GM23338 (cell line): ENCODE measurements at regions not wholly inside any gene's neighbourhood (a gene's known extent, or its start where the extent isn't known, plus 50 kb on each side); places are given as distances from the start of the nearest gene placed in this dataset.

Source experiments
- ATAC-seq: fragments of 200-7000 bp; cut with Tn5 transposase; 3 replicates; pipeline ENCODE4 v1.9.1; 2020
- DNase-seq: peaks from one replicate; pipeline ENCODE4 v3.0.0-alpha.2; 2015; ENCODE audit warnings: low spot score
- H2AFZ ChIP-seq: fragments of 200-600 bp; sonication (generic); 2 replicates; pipeline ENCODE4 v1.8.0; 2016; ENCODE audit warnings: antibody characterized with exemption, mild to moderate bottlenecking, moderate library complexity
- H3F3A ChIP-seq: fragments of 200-600 bp; sonication (generic); replicated peaks from 2 replicates; pipeline ENCODE4 v1.8.0; 2017; ENCODE audit warnings: antibody characterized with exemption, mixed run types, low read depth
- H3K27ac ChIP-seq: fragments of 200-600 bp; sonication (generic); 2 replicates; pipeline ENCODE4 v1.6.1; 2016; ENCODE audit warnings: low read depth
- H3K27me3 ChIP-seq: fragments of 200-600 bp; sonication (generic); 2 replicates; pipeline ENCODE4 v1.8.0; 2016; ENCODE audit warnings: mild to moderate bottlenecking, mixed run types, moderate library complexity; ENCODE audit not compliant: insufficient read depth
- H3K36me3 ChIP-seq: fragments of 200-600 bp; sonication (generic); 2 replicates; pipeline ENCODE4 v1.8.0; 2016; ENCODE audit warnings: mild to moderate bottlenecking; ENCODE audit not compliant: insufficient read depth
- H3K4me1 ChIP-seq: fragments of 200-600 bp; sonication (generic); 2 replicates; pipeline ENCODE4 v1.8.0; 2016; ENCODE audit warnings: mild to moderate bottlenecking, moderate library complexity; ENCODE audit not compliant: insufficient read depth
- H3K4me2 ChIP-seq: fragments of 200-600 bp; sonication (generic); 2 replicates; pipeline ENCODE4 v1.7.1; 2017; ENCODE audit warnings: mixed run types
- H3K4me3 ChIP-seq: fragments of 200-600 bp; sonication (generic); 2 replicates; pipeline ENCODE4 v1.6.1; 2016; ENCODE audit warnings: mixed run types
- H3K79me2 ChIP-seq: fragments of 200-600 bp; sonication (generic); replicated peaks from 2 replicates; pipeline ENCODE4 v1.8.0; 2017; ENCODE audit warnings: mild to moderate bottlenecking; ENCODE audit not compliant: insufficient read depth
- H3K9me2 ChIP-seq: fragments of 200-600 bp; sonication (generic); 2 replicates; pipeline ENCODE4 v1.8.0; 2017; ENCODE audit not compliant: insufficient read depth
- H4K20me1 ChIP-seq: fragments of 200-600 bp; sonication (generic); replicated peaks from 2 replicates; pipeline ENCODE4 v1.8.0; 2017; ENCODE audit warnings: mild to moderate bottlenecking; ENCODE audit not compliant: insufficient read depth
- H3K27ac Mint-ChIP-seq: 2 replicates; pipeline ENCODE4 v1.8.0; 2020; ENCODE audit warnings: inconsistent platforms, mild to moderate bottlenecking, moderate library complexity, mixed read lengths
- H3K27me3 Mint-ChIP-seq: 3 replicates; pipeline ENCODE4 v1.8.0; 2022; ENCODE audit warnings: low read depth, mild to moderate bottlenecking, moderate library complexity, mixed read lengths, inconsistent platforms; ENCODE audit not compliant: insufficient read depth, poor library complexity
- H3K36me3 Mint-ChIP-seq: 3 replicates; pipeline ENCODE4 v1.8.0; 2021; ENCODE audit warnings: low read depth, mild to moderate bottlenecking, inconsistent platforms, moderate library complexity, mixed read lengths
- H3K4me1 Mint-ChIP-seq: 3 replicates; pipeline ENCODE4 v1.8.0; 2020; ENCODE audit warnings: mild to moderate bottlenecking, inconsistent platforms, mixed read lengths
- H3K4me3 Mint-ChIP-seq: 3 replicates; pipeline ENCODE4 v1.8.0; 2021; ENCODE audit warnings: moderate library complexity, mild to moderate bottlenecking, inconsistent platforms, mixed read lengths
- H3K9me3 Mint-ChIP-seq: 3 replicates; pipeline ENCODE4 v1.8.0; 2020; ENCODE audit warnings: moderate library complexity, mild to moderate bottlenecking, inconsistent platforms, mixed read lengths
- ETS1 ChIP-seq: IDR thresholded peaks from 2 replicates; pipeline ENCODE4 v1.6.1; 2016; ENCODE audit warnings: antibody characterized with exemption
- EZH2 ChIP-seq: fragments of 200-600 bp; sonication (generic); IDR thresholded peaks from one replicate; pipeline ENCODE4 v1.8.0; 2017; ENCODE audit warnings: antibody characterized with exemption, mild to moderate bottlenecking, low read depth; ENCODE audit not compliant: unreplicated experiment
- EZH2phosphoT487 ChIP-seq: fragments of 200-600 bp; sonication (generic); IDR thresholded peaks from one replicate; pipeline ENCODE4 v1.8.1; 2018; ENCODE audit warnings: antibody characterized with exemption; ENCODE audit not compliant: unreplicated experiment
- JUNB ChIP-seq: IDR thresholded peaks from one replicate; pipeline ENCODE4 v1.6.1; 2016; ENCODE audit warnings: antibody characterized with exemption; ENCODE audit not compliant: unreplicated experiment
- NANOG ChIP-seq: IDR thresholded peaks from 2 replicates; pipeline ENCODE4 v1.6.1; 2016; ENCODE audit warnings: antibody characterized with exemption, borderline replicate concordance
- REST ChIP-seq: IDR thresholded peaks from one replicate; pipeline ENCODE4 v1.6.1; 2018; ENCODE audit warnings: antibody characterized with exemption; ENCODE audit not compliant: unreplicated experiment
- ZNF114 ChIP-seq: fragments of 250-450 bp; sonication (Bioruptor Pico); IDR thresholded peaks from 2 replicates; pipeline ENCODE4 v1.5.0; 2020; ENCODE audit warnings: mild to moderate bottlenecking, moderate library complexity
- ZNF331 ChIP-seq: fragments of 250-450 bp; sonication (Bioruptor Pico); IDR thresholded peaks from 2 replicates; pipeline ENCODE4 v1.5.0; 2020; ENCODE audit warnings: low read depth, mild to moderate bottlenecking, moderate library complexity
- TF ChIP-seq, protein P1 (sequence below): fragments of 250-450 bp; sonication (Bioruptor Pico); IDR thresholded peaks from 2 replicates; pipeline ENCODE4 v1.5.0; 2020; ENCODE audit warnings: mild to moderate bottlenecking, moderate library complexity

DNA sequence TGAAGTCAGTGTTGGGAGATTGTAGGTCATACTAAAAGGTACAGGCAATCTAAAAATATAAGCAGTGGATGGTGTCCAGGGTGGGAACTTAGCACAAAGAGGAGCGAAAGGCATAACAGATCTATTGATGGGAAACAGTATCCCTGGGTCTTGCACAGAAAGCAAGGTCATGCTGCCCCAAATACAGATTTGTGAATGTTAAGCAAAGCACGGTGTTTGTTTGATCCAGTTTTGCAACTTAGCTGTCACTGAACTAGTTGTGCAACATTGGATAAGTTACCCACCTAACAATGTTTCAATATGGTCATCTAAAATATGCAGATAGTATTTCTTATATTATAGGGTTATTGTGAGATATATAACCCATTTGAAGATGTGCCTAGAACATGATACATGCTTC, 162.9 kb downstream of the BLID start:
- H3K9me3 Mint-ChIP-seq: no peaks in the 10 kb centered on the region
- TF ChIP-seq REST: no peak
- TF ChIP-seq ZNF331 (CRISPR knock-in tag): no peak

GRCh38 chr11:121950160-121950559, 165.9 kb downstream of the BLID start:
- Mint-ChIP-seq H3K27ac (no peak overlapping the region), H3K36me3 (peaks cover 8% of the 10 kb centered on the region; the same call in 2 of the 3 replicates), H3K4me1 (peaks cover 3% of the 10 kb centered on the region; the same call in 2 of the 3 replicates), H3K4me3 (no peak overlapping the region), H3K27me3 (peaks cover 3% of the 10 kb centered on the region), H3K9me3 (peaks cover 13% of the 10 kb centered on the region)
- ATAC-seq: no peak
- Histone ChIP-seq H3K4me1 (no peaks in the 10 kb centered on the region), H3K9me2 (0 out of 2 replicates have a peak, but pooled peaks cover 7% of the 10 kb centered on the region), H3K27ac (no peak overlapping the region), H3K4me3 (no peak overlapping the region), H2AFZ (no peak overlapping the region), H3K36me3 (peaks cover 6% of the 10 kb centered on the region; the same call in 1 of the 2 replicates), H3K79me2 (no peaks in the 10 kb centered on the region), H3K4me2 (no peak overlapping the region), H4K20me1 (no peaks in the 10 kb centered on the region), H3K27me3 (no peaks in the 10 kb centered on the region), H3F3A (no peaks in the 10 kb centered on the region)
- no peak for DNase-seq
- TF ChIP-seq ZNF114 (CRISPR knock-in tag) (no peak), EZH2phosphoT487 (no peak), EZH2 (no peak), ETS1 (no peak), NANOG (no peak), JUNB (no peak)
- TF ChIP-seq, protein P1, sequence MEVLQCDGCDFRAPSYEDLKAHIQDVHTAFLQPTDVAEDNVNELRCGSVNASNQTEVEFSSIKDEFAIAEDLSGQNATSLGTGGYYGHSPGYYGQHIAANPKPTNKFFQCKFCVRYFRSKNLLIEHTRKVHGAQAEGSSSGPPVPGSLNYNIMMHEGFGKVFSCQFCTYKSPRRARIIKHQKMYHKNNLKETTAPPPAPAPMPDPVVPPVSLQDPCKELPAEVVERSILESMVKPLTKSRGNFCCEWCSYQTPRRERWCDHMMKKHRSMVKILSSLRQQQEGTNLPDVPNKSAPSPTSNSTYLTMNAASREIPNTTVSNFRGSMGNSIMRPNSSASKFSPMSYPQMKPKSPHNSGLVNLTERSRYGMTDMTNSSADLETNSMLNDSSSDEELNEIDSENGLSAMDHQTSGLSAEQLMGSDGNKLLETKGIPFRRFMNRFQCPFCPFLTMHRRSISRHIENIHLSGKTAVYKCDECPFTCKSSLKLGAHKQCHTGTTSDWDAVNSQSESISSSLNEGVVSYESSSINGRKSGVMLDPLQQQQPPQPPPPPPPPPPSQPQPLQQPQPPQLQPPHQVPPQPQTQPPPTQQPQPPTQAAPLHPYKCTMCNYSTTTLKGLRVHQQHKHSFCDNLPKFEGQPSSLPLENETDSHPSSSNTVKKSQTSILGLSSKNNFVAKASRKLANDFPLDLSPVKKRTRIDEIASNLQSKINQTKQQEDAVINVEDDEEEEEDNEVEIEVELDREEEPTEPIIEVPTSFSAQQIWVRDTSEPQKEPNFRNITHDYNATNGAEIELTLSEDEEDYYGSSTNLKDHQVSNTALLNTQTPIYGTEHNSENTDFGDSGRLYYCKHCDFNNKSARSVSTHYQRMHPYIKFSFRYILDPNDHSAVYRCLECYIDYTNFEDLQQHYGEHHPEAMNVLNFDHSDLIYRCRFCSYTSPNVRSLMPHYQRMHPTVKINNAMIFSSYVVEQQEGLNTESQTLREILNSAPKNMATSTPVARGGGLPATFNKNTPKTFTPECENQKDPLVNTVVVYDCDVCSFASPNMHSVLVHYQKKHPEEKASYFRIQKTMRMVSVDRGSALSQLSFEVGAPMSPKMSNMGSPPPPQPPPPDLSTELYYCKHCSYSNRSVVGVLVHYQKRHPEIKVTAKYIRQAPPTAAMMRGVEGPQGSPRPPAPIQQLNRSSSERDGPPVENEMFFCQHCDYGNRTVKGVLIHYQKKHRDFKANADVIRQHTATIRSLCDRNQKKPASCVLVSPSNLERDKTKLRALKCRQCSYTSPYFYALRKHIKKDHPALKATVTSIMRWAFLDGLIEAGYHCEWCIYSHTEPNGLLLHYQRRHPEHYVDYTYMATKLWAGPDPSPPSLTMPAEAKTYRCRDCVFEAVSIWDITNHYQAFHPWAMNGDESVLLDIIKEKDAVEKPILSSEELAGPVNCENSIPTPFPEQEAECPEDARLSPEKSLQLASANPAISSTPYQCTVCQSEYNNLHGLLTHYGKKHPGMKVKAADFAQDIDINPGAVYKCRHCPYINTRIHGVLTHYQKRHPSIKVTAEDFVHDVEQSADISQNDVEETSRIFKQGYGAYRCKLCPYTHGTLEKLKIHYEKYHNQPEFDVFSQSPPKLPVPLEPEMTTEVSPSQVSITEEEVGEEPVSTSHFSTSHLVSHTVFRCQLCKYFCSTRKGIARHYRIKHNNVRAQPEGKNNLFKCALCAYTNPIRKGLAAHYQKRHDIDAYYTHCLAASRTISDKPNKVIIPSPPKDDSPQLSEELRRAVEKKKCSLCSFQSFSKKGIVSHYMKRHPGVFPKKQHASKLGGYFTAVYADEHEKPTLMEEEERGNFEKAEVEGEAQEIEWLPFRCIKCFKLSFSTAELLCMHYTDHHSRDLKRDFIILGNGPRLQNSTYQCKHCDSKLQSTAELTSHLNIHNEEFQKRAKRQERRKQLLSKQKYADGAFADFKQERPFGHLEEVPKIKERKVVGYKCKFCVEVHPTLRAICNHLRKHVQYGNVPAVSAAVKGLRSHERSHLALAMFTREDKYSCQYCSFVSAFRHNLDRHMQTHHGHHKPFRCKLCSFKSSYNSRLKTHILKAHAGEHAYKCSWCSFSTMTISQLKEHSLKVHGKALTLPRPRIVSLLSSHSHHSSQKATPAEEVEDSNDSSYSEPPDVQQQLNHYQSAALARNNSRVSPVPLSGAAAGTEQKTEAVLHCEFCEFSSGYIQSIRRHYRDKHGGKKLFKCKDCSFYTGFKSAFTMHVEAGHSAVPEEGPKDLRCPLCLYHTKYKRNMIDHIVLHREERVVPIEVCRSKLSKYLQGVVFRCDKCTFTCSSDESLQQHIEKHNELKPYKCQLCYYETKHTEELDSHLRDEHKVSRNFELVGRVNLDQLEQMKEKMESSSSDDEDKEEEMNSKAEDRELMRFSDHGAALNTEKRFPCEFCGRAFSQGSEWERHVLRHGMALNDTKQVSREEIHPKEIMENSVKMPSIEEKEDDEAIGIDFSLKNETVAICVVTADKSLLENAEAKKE (CRISPR knock-in tag): no peak

More for the DNA sequence above, 162.9 kb downstream of the BLID start:
- H3K4me1 ChIP-seq: no peaks in the 10 kb centered on the region
- ATAC-seq (no peak), DNase-seq (no peak)
- H3K27ac Mint-ChIP-seq: no peak overlapping the region
- peaks cover 3% of the 10 kb centered on the region; the same call in 2 of the 3 replicates for H3K4me1 Mint-ChIP-seq
- H3K27me3 Mint-ChIP-seq: peaks cover 3% of the 10 kb centered on the region
- H3K36me3 ChIP-seq: no peaks in the 10 kb centered on the region
- H4K20me1 ChIP-seq: no peaks in the 10 kb centered on the region
- H3K4me3 Mint-ChIP-seq: no peak overlapping the region
- no peaks in the 10 kb centered on the region for H3K79me2 ChIP-seq
- H3K9me2 ChIP-seq: 0 out of 2 replicates have a peak, but pooled peaks cover 5% of the 10 kb centered on the region
- no peak overlapping the region for H3K4me3 ChIP-seq
- no peak overlapping the region for H2AFZ ChIP-seq
- no peaks in the 10 kb centered on the region for H3K27me3 ChIP-seq
- H3K36me3 Mint-ChIP-seq: no peaks in the 10 kb centered on the region
- H3F3A ChIP-seq: no peaks in the 10 kb centered on the region
- H3K4me2 ChIP-seq: no peak overlapping the region
- no peak overlapping the region for H3K27ac ChIP-seq
